ENCODE measurements at regions not wholly inside any gene's neighbourhood (a gene's known extent, or its start where the extent isn't known, plus 50 kb on each side); places are given as distances from the start of the nearest gene placed in this dataset.

GRCh38 chr14:87094913-87095312 is 898.1 kb downstream of the GALC start:
- WGBS, 2 donors = 79 to 80% methylated on average over 2 of the region's 2 CpGs
- Histone ChIP-seq H3K9ac (ENCODE audit: insufficient read depth in 1 of 2, low read length in 2 of 2) (no peak overlapping the region), H3K36me3 (ENCODE audit: control insufficient read depth in 4 of 4, insufficient read depth in 4 of 4, low read length in 4 of 4) (no peaks in the 10 kb centered on the region), H3K4me1 (ENCODE audit: control insufficient read depth in 5 of 5, insufficient read depth in 5 of 5, low read length in 5 of 5) (peaks cover 0 to 12% (median 0%) of the 10 kb centered on the region in 5 donors), H3K4me3 (no peak overlapping the region), H3K27me3 (ENCODE audit: control insufficient read depth in 3 of 3, insufficient read depth in 3 of 3, low read length in 2 of 3) (no peaks in the 10 kb centered on the region), H3K27ac (ENCODE audit: low read depth in 1 of 2, low read length in 1 of 2) (no peak overlapping the region), H3K9me3 (ENCODE audit: control insufficient read depth in 4 of 4, insufficient read depth in 3 of 4, low read length in 3 of 4) (peaks cover 0 to 4% (median 0%) of the 10 kb centered on the region in 4 donors)
- no peak for DNase-seq
- ATAC-seq (ENCODE audit: insufficient read depth, low FRiP score) = no peak
- TF ChIP-seq CTCF (IDR thresholded peaks at IDR 0.05; ENCODE audit: control extremely low read depth, extremely low read depth) = no peak

GRCh38 chr14:87088588-87088987 is 904.4 kb downstream of the GALC start:
- TF ChIP-seq CTCF (IDR thresholded peaks at IDR 0.05; ENCODE audit: control extremely low read depth, extremely low read depth) = no peak
- WGBS, 2 donors = 28 to 34% methylated on average over 3 of the region's 3 CpGs
- peaks cover 0 to 29% (median 0%) of the 10 kb centered on the region in 5 donors for H3K4me1 ChIP-seq (ENCODE audit: control insufficient read depth in 5 of 5, insufficient read depth in 5 of 5, low read length in 5 of 5)
- no peak overlapping the region for H3K27ac ChIP-seq (ENCODE audit: low read depth in 1 of 2, low read length in 1 of 2)
- no peak overlapping the region for H3K9ac ChIP-seq (ENCODE audit: insufficient read depth in 1 of 2, low read length in 2 of 2)
- H3K9me3 ChIP-seq (ENCODE audit: control insufficient read depth in 4 of 4, insufficient read depth in 3 of 4, low read length in 3 of 4) = no peaks in the 10 kb centered on the region
- H3K27me3 ChIP-seq (ENCODE audit: control insufficient read depth in 3 of 3, insufficient read depth in 3 of 3, low read length in 2 of 3) = no peaks in the 10 kb centered on the region
- no peaks in the 10 kb centered on the region for H3K36me3 ChIP-seq (ENCODE audit: control insufficient read depth in 4 of 4, insufficient read depth in 4 of 4, low read length in 4 of 4)
- DNase-seq (no peak), ATAC-seq (ENCODE audit: insufficient read depth, low FRiP score) (no peak)
- H3K4me3 ChIP-seq = no peak overlapping the region

GRCh38 chr14:87087881-87088280 is 905.1 kb downstream of the GALC start:
- Histone ChIP-seq H3K36me3 (ENCODE audit: control insufficient read depth in 4 of 4, insufficient read depth in 4 of 4, low read length in 4 of 4) (no peaks in the 10 kb centered on the region), H3K9ac (ENCODE audit: insufficient read depth in 1 of 2, low read length in 2 of 2) (no peak overlapping the region), H3K27me3 (ENCODE audit: control insufficient read depth in 3 of 3, insufficient read depth in 3 of 3, low read length in 2 of 3) (no peaks in the 10 kb centered on the region), H3K4me1 (ENCODE audit: control insufficient read depth in 5 of 5, insufficient read depth in 5 of 5, low read length in 5 of 5) (peaks cover 0 to 29% (median 0%) of the 10 kb centered on the region in 5 donors), H3K9me3 (ENCODE audit: control insufficient read depth in 4 of 4, insufficient read depth in 3 of 4, low read length in 3 of 4) (no peaks in the 10 kb centered on the region), H3K27ac (ENCODE audit: low read depth in 1 of 2, low read length in 1 of 2) (no peak overlapping the region), H3K4me3 (no peak overlapping the region)
- TF ChIP-seq CTCF (IDR thresholded peaks at IDR 0.05; ENCODE audit: control extremely low read depth, extremely low read depth) = no peak
- 68 to 74% methylated on average over 1 of the region's 1 CpG for WGBS, 2 donors
- no peak for ATAC-seq (ENCODE audit: insufficient read depth, low FRiP score)
- DNase-seq = peak in 2 of 3 donors; percentile 92 to 96

GRCh38 chr14:87084908-87085307 is 908.1 kb downstream of the GALC start:
- Histone ChIP-seq H3K27ac (ENCODE audit: low read depth in 1 of 2, low read length in 1 of 2) (no peak overlapping the region), H3K9me3 (ENCODE audit: control insufficient read depth in 4 of 4, insufficient read depth in 3 of 4, low read length in 3 of 4) (no peaks in the 10 kb centered on the region), H3K4me3 (no peak overlapping the region), H3K9ac (ENCODE audit: insufficient read depth in 1 of 2, low read length in 2 of 2) (no peak overlapping the region), H3K27me3 (ENCODE audit: control insufficient read depth in 3 of 3, insufficient read depth in 3 of 3, low read length in 2 of 3) (no peaks in the 10 kb centered on the region), H3K36me3 (ENCODE audit: control insufficient read depth in 4 of 4, insufficient read depth in 4 of 4, low read length in 4 of 4) (no peaks in the 10 kb centered on the region), H3K4me1 (ENCODE audit: control insufficient read depth in 5 of 5, insufficient read depth in 5 of 5, low read length in 5 of 5) (peaks cover 0 to 17% (median 0%) of the 10 kb centered on the region in 5 donors)
- ATAC-seq (ENCODE audit: insufficient read depth, low FRiP score) (no peak), DNase-seq (no peak)
- 86 to 96% methylated on average over 1 of the region's 1 CpG for WGBS, 2 donors
- TF ChIP-seq CTCF (IDR thresholded peaks at IDR 0.05; ENCODE audit: control extremely low read depth, extremely low read depth) = no peak
